Activated CD4-positive, alpha-beta T cell treated with anti-CD3 and anti-CD28 coated beads for 48 hours (primary cell): ENCODE measurements at regions not wholly inside any gene's neighbourhood (a gene's known extent, or its start where the extent isn't known, plus 50 kb on each side); places are given as distances from the start of the nearest gene placed in this dataset.
A peak's percentile ranks its signal among the peaks of the same experiment; 100 is the strongest.

Experiments used
- DNase-seq: peaks from one replicate; pipeline ENCODE4 v3.0.0-alpha.2; 2020

DNA sequence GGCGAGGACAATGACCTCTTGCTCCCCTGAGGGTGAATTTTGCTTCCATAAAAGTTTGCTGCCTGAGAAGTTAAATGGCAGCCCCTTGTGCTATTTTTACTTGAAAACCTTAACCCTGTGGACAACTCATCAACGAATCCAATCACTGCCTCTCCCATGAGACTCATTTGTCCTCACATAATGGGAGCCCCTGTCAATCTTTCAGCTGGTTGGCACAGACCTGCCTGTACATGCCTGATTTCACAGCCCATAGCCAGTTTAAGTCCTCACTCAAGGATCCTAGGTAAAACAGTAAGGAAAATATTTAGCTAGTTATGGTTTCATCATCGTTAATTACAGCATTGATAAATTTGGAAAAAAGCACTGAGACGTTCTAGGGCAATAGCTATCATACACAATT is 207.4 kb downstream of the NHLRC3 start:
- DNase-seq: no peak

GRCh38 chr13:39249982-39250381 is 211.7 kb downstream of the NHLRC3 start:
- DNase-seq: no peak

DNA sequence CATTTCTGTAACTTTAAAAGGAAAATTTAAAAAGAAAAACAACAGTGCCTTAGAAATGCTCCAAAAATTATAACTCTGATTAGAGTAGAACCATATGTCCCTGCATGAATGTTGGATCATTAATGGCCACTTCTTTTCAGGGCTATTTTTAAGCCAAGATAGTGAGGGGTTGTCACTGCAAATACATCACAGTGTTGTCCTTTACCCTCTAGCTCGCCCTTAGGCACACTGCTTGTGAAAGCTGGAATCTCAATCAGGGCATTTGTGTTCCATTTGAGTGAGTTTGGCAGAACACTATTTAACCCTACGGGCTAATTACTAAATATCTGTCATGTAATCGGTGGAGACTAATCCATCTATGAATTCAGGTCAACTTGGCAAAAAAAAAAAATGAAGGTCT is 212.2 kb downstream of the NHLRC3 start:
- DNase-seq: no peak

- no peak for DNase-seq
Observed at GRCh38 chr13:39251340-39251739, 213.1 kb downstream of the NHLRC3 start.

- DNase-seq: no peak
Observed at GRCh38 chr13:39253774-39254173, 215.5 kb downstream of the NHLRC3 start.

DNA sequence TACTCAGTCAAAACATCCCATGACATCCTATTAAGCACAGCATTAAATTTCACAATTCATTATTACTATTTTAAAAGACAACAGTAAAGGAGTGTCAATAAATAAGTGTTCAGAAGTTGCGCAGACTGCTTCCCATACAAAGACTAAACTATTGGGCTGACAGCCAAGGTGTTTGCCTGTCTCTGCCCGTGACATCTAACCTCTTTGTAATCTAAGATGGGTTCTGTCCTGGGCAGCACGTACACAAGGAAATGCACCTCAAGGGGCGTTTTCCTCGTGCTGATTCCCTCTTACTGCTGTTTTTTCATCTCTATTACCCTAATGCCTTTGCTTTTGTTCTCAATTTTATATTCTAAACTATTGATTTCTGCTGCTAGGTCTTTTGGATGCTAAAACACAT is 216.3 kb downstream of the NHLRC3 start:
- no peak for DNase-seq

GRCh38 chr13:39257642-39258041 is 219.4 kb downstream of the NHLRC3 start:
- no peak for DNase-seq

GRCh38 chr13:39259371-39260140 is 221.3 kb downstream of the NHLRC3 start:
- DNase-seq: peak; percentile 32

DNA sequence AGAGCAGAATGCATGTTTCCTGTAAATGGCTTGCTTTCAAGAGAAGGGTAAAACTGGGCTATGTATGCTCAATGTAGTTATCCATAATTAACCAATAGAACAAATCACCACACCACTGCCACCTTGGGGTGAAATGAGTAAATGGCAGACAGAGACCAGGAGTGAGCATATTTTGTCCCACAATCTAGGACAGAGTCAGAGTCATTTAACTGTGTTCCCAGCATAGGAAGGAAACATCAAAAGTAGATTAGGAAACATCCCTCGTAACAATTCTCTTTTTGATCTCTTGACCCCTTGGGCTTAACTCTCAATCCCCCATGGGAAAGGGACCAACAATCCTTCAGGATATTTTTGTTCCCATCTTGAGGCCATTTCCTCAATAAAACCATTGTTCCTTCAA is 224.8 kb downstream of the NHLRC3 start:
- DNase-seq: peak; percentile 66

DNA sequence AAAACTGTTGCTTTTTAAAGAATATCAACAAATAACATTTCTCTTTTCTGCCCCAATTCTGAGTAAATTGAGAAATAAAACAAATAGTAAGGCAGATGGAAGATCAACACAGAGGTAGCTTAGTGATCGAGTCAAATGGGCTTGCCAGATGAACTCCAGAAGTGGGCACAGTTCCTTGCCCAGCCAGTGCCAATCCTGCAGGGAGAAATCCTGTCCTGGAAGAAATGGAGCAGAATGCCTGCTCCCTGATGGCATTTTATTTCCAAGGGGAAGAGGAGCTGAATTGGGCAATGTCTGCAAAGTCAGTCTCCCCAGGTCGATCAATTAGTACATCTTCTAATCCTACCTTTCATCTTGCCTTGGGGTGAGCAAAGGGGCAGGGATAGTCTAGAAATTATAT is 225.3 kb downstream of the NHLRC3 start:
- no peak for DNase-seq

GRCh38 chr13:39266426-39266825 is 228.2 kb downstream of the NHLRC3 start:
- no peak for DNase-seq

DNA sequence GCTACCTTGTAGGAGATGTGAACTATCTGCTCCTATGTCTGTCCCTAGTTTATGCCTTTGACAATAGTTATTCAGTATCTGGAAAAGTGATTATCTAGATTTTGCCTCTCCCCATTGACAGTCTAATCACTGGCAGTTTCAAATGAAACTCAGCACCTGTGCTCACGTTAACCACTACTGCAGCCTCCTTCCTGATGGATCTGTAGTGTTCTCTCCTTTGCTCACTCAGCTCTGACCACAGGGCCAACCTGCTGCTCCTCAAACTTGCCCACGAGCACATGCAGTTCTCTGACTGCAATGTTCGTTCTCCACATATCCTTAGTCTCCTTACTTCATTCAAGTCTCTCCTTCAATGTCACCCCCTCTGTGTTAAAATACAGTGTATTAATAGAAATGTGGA is 230.1 kb downstream of the NHLRC3 start:
- DNase-seq: no peak

GRCh38 chr13:39269004-39269403 is 230.7 kb downstream of the NHLRC3 start:
- no peak for DNase-seq

DNA sequence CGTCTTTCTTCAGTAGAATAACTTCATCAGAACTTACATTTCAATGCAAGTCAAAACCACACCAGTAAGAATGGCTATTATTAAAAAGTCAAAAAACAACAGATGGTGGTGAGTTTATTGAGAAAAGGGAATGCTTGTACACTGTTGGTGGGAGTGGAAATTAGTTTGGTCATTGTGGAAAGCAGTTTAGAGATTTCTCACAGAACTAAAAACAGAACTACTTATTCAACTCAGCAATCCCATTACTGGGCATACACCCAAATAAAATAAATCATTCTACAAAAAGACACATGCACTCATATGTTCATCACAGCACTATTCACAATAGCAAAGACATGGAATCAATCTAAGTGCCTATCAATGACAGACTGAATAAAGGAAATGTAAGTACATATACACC is 231.2 kb downstream of the NHLRC3 start:
- DNase-seq: no peak

DNA sequence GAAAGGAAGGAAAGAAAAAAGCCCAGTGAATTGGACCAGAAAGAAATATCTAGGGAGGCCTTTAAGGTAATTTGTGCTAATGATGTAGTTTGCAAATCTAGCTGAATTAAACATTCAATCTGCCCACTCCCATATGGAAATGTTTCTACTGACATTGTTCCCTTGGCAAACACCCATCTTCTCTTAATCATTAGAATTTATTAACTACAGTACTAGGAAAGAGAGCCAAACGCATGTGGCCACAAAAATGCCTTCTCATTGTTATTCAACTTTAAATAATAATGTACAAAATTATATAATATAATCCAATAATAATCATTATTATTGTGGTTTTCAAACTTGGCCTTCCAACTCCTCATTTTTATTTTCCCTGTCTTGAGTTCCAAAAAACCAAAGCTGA is 234.7 kb downstream of the NHLRC3 start:
- DNase-seq: no peak

- no peak for DNase-seq
Observed at GRCh38 chr13:39273953-39274738, 235.9 kb downstream of the NHLRC3 start.

GRCh38 chr13:39274739-39275325 is 236.6 kb downstream of the NHLRC3 start:
- no peak for DNase-seq

- DNase-seq: no peak
Observed at GRCh38 chr13:39279077-39279476, 240.8 kb downstream of the NHLRC3 start.

DNA sequence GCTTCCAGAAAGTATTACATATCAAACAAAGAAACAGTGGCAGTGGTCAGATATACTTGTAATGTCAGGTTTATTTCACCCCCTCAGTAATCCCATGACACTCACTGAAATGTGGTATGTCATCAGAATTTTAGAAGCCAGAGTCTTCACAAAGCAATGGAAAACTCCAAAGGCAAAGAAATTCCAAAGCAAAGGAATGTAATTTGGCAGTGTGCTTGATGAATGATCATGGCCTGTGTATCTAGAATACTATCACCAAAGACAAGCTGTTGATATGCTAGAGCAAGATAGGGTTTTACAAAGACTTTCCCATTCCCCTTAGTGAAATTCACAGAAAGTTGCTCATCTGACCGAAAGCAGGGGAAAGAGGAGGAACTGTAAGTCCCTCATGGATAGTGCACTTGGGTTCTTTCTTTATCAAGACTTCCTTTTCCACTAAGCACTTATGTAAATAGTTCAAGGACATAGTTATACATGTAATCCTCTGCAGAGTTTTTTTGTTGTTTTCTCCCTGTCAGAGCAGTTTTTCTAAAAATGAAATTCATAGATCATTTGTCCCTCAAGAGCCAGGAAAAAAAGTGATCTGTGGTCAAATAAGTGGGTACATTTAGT is 243.4 kb downstream of the NHLRC3 start:
- no peak for DNase-seq

GRCh38 chr13:39282400-39282972 is 244.2 kb downstream of the NHLRC3 start:
- DNase-seq: no peak

DNA sequence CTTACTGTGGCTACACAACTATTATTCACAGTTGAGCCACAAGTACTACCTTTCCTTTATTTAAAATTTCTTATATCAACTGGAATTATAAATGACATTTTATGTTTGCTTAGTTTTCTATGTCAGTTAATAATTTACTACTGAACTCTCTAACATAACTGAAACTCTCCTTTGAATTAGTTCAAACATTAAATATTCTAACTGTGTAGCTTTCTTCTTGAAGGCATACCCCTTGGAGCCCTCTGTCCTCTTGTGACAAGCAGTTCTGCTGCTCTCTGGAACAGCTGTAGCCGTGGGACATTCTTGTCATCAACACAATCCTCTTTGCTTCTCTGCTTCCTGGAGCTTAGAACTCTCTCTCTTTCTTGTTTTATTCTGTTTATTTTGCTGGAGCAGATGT is 244.8 kb downstream of the NHLRC3 start:
- no peak for DNase-seq

DNA sequence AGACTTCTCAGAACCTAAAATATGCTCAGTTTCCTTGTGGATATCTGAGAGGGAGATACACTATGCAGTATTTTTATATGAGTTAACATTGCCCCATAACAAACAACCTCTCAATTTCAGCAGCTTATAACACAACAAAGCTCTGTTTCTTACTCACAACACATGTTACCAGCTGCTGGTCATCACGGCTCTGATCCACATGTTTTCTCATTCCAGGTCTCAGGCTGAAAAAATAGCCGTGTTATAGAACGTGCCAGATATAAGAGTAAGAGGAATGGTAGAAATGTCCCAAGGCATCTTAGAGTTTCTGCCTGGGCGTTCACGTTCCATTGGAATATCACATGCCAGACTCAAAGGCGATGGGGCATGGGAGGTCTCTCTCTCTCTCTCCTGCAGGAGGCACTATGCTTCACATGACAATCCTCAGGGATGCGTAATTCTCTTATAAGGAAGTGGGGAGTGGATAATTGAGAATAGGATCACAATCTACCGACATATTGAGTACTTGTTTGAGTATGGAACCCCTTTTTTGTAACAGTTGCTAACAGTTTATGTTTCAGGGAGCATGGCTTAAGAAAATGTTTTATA is 246.6 kb downstream of the NHLRC3 start:
- no peak for DNase-seq
